MM.1S (cell line): ENCODE measurements at regions not wholly inside any gene's neighbourhood (a gene's known extent, or its start where the extent isn't known, plus 50 kb on each side); places are given as distances from the start of the nearest gene placed in this dataset.

Experiments
- DNase-seq: peaks from one replicate; pipeline ENCODE4 v3.0.0-alpha.2; 2015
- H2AFZ ChIP-seq: fragments of 300-600 bp; sonication (generic); 2 replicates; pipeline ENCODE4 v1.6.0; 2016; ENCODE audit warnings: antibody characterized with exemption, low read length
- H3F3A ChIP-seq: fragments of 300-600 bp; sonication (generic); 2 replicates; pipeline ENCODE4 v1.6.1; 2016; ENCODE audit warnings: mild to moderate bottlenecking, antibody characterized with exemption, low read length, moderate library complexity, mixed read lengths; ENCODE audit not compliant: insufficient read depth
- H3K27ac ChIP-seq: fragments of 300-600 bp; sonication (generic); 2 replicates; pipeline ENCODE4 v1.5.1; 2016; ENCODE audit warnings: mild to moderate bottlenecking, low read length
- H3K27me3 ChIP-seq: fragments of 300-600 bp; sonication (generic); replicated peaks from 2 replicates; pipeline ENCODE4 v1.6.0; 2016; ENCODE audit warnings: low read length; ENCODE audit not compliant: insufficient read depth
- H3K36me3 ChIP-seq: fragments of 300-600 bp; sonication (generic); replicated peaks from 2 replicates; pipeline ENCODE4 v1.6.1; 2016; ENCODE audit warnings: mild to moderate bottlenecking, low read length, mixed read lengths; ENCODE audit not compliant: insufficient read depth
- H3K4me1 ChIP-seq: fragments of 300-600 bp; sonication (generic); 2 replicates; pipeline ENCODE4 v1.6.1; 2016; ENCODE audit warnings: low read length, mixed read lengths
- H3K4me2 ChIP-seq: fragments of 300-600 bp; sonication (generic); 2 replicates; pipeline ENCODE4 v1.6.0; 2016; ENCODE audit warnings: low read depth, low read length
- H3K4me3 ChIP-seq: fragments of 300-600 bp; sonication (generic); 2 replicates; pipeline ENCODE4 v1.5.1; 2016; ENCODE audit warnings: low read length, mixed read lengths
- H3K79me2 ChIP-seq: fragments of 300-600 bp; sonication (generic); 2 replicates; pipeline ENCODE4 v1.6.1; 2016; ENCODE audit warnings: mixed run types, low read length, mixed read lengths
- H3K9ac ChIP-seq: fragments of 300-600 bp; sonication (generic); 2 replicates; pipeline ENCODE4 v1.6.1; 2016; ENCODE audit warnings: low read length, mixed read lengths
- H3K9me2 ChIP-seq: fragments of 300-600 bp; sonication (generic); replicated peaks from 2 replicates; pipeline ENCODE4 v1.6.1; 2016; ENCODE audit warnings: mild to moderate bottlenecking, low read length, mixed read lengths; ENCODE audit not compliant: insufficient read depth
- H3K9me3 ChIP-seq: fragments of 300-600 bp; sonication (generic); replicated peaks from 2 replicates; pipeline ENCODE4 v1.6.1; 2016; ENCODE audit warnings: mild to moderate bottlenecking, low read length, mixed read lengths; ENCODE audit not compliant: insufficient read depth
- H4K20me1 ChIP-seq: fragments of 300-600 bp; sonication (generic); 2 replicates; pipeline ENCODE4 v1.6.1; 2016; ENCODE audit warnings: mild to moderate bottlenecking, low read length, moderate library complexity, mixed read lengths; ENCODE audit not compliant: insufficient read depth
- CTCF ChIP-seq: fragments of 300-600 bp; sonication (generic); IDR thresholded peaks from 2 replicates; pipeline ENCODE4 v1.5.1; 2016; ENCODE audit warnings: antibody characterized with exemption, low read length, mixed read lengths
- EZH2 ChIP-seq: fragments of 300-600 bp; sonication (generic); optimal IDR thresholded peaks from 2 replicates; pipeline ENCODE3; 2017; ENCODE audit warnings: low read depth, mild to moderate bottlenecking, antibody characterized with exemption, low read length, mixed read lengths
- EZH2phosphoT487 ChIP-seq: fragments of 300-600 bp; sonication (generic); IDR thresholded peaks from 2 replicates; pipeline ENCODE4 v1.6.1; 2018; ENCODE audit warnings: antibody characterized with exemption, low read length

GRCh38 chr20:17107127-17107526, 119.7 kb upstream of the PCSK2 start:
- Histone ChIP-seq H3K9me2 (no peaks in the 10 kb centered on the region), H4K20me1 (no peaks in the 10 kb centered on the region), H3K27me3 (no peaks in the 10 kb centered on the region), H3K4me1 (no peaks in the 10 kb centered on the region), H3F3A (no peaks in the 10 kb centered on the region), H3K4me3 (no peak overlapping the region), H3K9ac (no peak overlapping the region), H3K79me2 (no peaks in the 10 kb centered on the region), H2AFZ (no peak overlapping the region), H3K9me3 (no peaks in the 10 kb centered on the region), H3K27ac (no peak overlapping the region), H3K4me2 (no peak overlapping the region), H3K36me3 (no peaks in the 10 kb centered on the region)
- no peak for DNase-seq
- no peak for TF ChIP-seq EZH2
- no peak for TF ChIP-seq CTCF
- TF ChIP-seq EZH2phosphoT487 = no peak

GRCh38 chr20:17108896-17109295, 117.9 kb upstream of the PCSK2 start:
- Histone ChIP-seq H3K9me2 (no peaks in the 10 kb centered on the region), H4K20me1 (no peaks in the 10 kb centered on the region), H3K4me3 (no peak overlapping the region), H3F3A (no peaks in the 10 kb centered on the region), H2AFZ (no peak overlapping the region), H3K9me3 (no peaks in the 10 kb centered on the region), H3K4me1 (no peaks in the 10 kb centered on the region), H3K27ac (no peak overlapping the region), H3K27me3 (no peaks in the 10 kb centered on the region), H3K9ac (no peak overlapping the region), H3K36me3 (no peaks in the 10 kb centered on the region), H3K79me2 (no peaks in the 10 kb centered on the region), H3K4me2 (no peak overlapping the region)
- DNase-seq = no peak
- no peak for TF ChIP-seq EZH2
- no peak for TF ChIP-seq CTCF
- no peak for TF ChIP-seq EZH2phosphoT487

GRCh38 chr20:17109307-17109706, 117.5 kb upstream of the PCSK2 start:
- H2AFZ ChIP-seq = no peak overlapping the region
- DNase-seq = no peak

More at GRCh38 chr20:17109307-17109706, 117.5 kb upstream of the PCSK2 start:
- no peaks in the 10 kb centered on the region for H4K20me1 ChIP-seq
- H3K36me3 ChIP-seq = no peaks in the 10 kb centered on the region
- no peaks in the 10 kb centered on the region for H3K9me2 ChIP-seq
- H3K9me3 ChIP-seq = no peaks in the 10 kb centered on the region
- H3K9ac ChIP-seq = no peak overlapping the region
- no peaks in the 10 kb centered on the region for H3K27me3 ChIP-seq
- TF ChIP-seq EZH2 = no peak
- no peak for TF ChIP-seq CTCF
- no peak for TF ChIP-seq EZH2phosphoT487
- H3K79me2 ChIP-seq = no peaks in the 10 kb centered on the region
- no peaks in the 10 kb centered on the region for H3F3A ChIP-seq
- no peaks in the 10 kb centered on the region for H3K4me1 ChIP-seq
- no peak overlapping the region for H3K27ac ChIP-seq
- H3K4me3 ChIP-seq = no peak overlapping the region
- no peak overlapping the region for H3K4me2 ChIP-seq
